ENCODE measurements at regions not wholly inside any gene's neighbourhood (a gene's known extent, or its start where the extent isn't known, plus 50 kb on each side); places are given as distances from the start of the nearest gene placed in this dataset.

DNA sequence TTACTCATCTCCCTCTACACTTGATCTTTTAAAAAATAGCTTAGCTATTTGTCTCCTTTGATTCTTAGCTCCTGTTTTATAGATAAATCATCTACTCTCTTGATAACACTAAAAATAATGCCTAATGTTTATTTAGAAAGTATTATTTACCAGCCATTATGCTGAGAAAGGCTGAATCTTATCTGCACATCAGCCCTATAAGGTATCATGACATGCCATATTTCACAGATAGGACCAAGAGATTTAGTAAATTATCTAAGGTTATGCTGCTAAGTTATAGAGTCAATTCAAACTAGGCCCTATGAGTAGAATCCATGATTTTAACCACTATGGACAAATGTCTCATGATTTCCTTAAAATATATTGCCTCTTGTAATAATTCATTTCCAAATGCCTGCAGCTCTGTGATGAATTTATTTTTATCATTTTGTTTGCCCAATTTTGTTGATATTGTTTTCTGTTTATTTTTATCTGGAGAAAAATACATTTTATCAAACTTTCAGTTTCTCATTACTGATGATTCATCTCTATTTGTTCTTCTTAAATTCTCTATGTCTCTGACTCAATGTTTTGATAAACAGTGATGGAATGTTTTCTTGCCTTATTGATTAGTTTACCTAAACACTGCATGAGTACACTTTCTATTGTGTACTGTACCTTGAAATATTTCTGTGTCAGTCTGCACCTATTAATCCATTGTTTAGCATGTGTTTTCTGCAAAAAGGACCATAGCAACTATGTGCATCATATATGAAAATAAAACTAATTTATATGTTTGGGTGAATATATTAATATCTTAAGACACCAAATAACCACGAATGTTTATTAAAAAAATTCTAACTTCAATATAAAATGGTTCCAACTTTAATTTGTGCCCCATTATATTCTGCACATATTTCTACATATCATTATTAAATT lies 300.8 kb downstream of the CDH9 start:
- no peaks in the 10 kb centered on the region for H3K27me3 Mint-ChIP-seq
- no peaks in the 10 kb centered on the region for H3K4me1 Mint-ChIP-seq
- no peak overlapping the region for H3K27ac Mint-ChIP-seq
- intact Hi-C loops (cut with micrococcal nuclease): no loop called here
- DNase-seq: no peak
- H3K9me3 Mint-ChIP-seq: peaks cover 6% of the 10 kb centered on the region
- H3K36me3 Mint-ChIP-seq (ENCODE audit: low read depth): no peaks in the 10 kb centered on the region
- no peak overlapping the region for H3K4me3 Mint-ChIP-seq

DNA sequence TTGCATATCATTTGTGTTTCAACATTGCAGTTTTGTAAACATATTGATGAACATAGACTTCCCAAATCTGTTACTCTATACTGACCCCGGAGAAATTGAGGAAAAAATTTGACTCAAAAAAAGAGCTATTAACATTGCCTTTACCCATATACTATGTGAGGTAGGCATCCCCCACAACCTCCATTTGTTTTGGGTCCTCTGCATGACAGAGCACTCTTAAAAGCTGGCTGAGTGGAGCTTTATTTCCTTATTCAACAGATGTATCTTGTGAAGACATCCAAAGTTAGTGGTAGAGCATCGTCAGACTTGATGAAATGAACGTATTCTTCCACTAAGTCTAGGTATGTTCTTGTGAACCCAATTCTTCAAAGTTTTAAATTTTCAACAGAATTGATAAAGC lies 310.5 kb downstream of the CDH9 start:
- intact Hi-C loops (cut with micrococcal nuclease): no loop called here
- DNase-seq: no peak
- Mint-ChIP-seq H3K36me3 (ENCODE audit: low read depth) (no peaks in the 10 kb centered on the region), H3K27ac (no peak overlapping the region), H3K9me3 (peaks cover 8% of the 10 kb centered on the region), H3K27me3 (no peaks in the 10 kb centered on the region), H3K4me3 (no peak overlapping the region), H3K4me1 (no peaks in the 10 kb centered on the region)

DNA sequence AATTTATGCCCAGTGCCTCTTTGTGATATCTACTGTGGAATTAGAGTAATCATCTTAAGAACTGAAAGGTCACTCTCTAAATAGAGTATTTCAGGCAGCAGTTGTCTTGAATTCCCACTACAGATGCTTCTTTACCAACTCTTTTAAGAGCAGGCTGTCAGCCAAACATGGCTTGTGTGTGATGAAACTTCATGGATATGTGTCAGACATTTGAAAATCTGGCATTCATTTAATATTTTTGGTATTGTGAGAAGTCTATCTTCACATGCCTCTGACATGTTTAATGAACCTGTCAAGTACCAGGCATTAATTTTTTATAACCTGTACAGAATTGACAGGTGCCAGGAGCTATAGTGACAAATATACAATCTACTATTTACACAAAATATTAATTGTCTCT lies 318.6 kb downstream of the CDH9 start:
- Mint-ChIP-seq H3K9me3 (no peaks in the 10 kb centered on the region), H3K4me1 (no peaks in the 10 kb centered on the region), H3K27ac (no peak overlapping the region), H3K36me3 (ENCODE audit: low read depth) (no peaks in the 10 kb centered on the region), H3K4me3 (no peak overlapping the region), H3K27me3 (no peaks in the 10 kb centered on the region)
- intact Hi-C loops (cut with micrococcal nuclease): no loop called here
- no peak for DNase-seq

DNA sequence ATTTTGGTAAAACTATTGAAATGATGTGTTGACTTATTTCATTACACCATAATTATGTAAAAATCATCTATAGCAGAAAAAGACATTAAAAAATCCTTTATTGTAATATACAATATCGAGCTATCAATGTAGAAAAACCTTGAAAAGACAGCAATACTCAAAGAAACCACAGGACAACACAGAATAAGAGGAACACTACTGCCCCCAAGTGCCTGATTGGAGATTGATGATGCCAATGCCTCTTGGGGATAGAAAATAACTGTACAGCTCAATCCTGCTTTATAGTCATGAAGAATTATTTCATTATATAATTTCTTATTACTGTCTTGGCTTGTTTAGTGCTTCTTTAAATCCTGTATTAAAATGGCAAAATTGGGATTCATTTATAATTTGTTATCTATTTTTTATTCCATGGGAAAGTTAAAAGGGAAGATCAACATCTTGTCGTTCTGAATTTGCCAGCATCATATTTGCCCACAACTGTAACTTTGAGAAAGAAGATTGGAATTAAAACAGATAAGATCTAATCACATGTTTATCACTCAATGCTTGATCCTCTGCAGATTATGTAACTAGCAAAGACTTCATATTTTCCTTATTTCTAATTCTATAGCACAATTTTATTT lies 337.5 kb downstream of the CDH9 start:
- intact Hi-C loops (cut with micrococcal nuclease): no loop called here
- H3K27me3 Mint-ChIP-seq: no peaks in the 10 kb centered on the region
- H3K4me1 Mint-ChIP-seq: no peaks in the 10 kb centered on the region
- no peaks in the 10 kb centered on the region for H3K9me3 Mint-ChIP-seq
- H3K36me3 Mint-ChIP-seq (ENCODE audit: low read depth): no peaks in the 10 kb centered on the region
- no peak for DNase-seq
- no peak overlapping the region for H3K27ac Mint-ChIP-seq
- no peak overlapping the region for H3K4me3 Mint-ChIP-seq

DNA sequence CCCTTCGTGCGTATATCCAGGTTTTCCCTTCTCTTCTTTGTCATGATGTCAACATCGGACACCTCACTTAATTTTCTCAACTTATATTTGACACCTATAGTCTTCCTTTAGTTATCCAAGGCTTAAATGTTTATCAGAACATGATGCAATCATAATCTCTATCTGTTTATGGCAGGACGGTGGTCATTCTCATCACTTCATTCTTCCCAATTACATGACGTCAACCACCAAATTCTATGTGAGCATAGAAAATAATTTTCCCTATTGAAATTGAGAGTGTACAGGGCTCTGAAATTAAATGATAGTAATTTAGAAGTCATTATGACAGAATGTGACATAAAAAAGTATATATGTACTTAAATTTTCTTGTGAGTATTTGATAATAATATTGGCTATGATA lies 345.4 kb downstream of the CDH9 start:
- H3K9me3 Mint-ChIP-seq: peaks cover 8% of the 10 kb centered on the region
- H3K27me3 Mint-ChIP-seq: no peaks in the 10 kb centered on the region
- H3K27ac Mint-ChIP-seq: no peak overlapping the region
- no peak for DNase-seq
- no peak overlapping the region for H3K4me3 Mint-ChIP-seq
- H3K36me3 Mint-ChIP-seq (ENCODE audit: low read depth): no peaks in the 10 kb centered on the region
- no peaks in the 10 kb centered on the region for H3K4me1 Mint-ChIP-seq
- intact Hi-C loops (cut with micrococcal nuclease): no loop called here

DNA sequence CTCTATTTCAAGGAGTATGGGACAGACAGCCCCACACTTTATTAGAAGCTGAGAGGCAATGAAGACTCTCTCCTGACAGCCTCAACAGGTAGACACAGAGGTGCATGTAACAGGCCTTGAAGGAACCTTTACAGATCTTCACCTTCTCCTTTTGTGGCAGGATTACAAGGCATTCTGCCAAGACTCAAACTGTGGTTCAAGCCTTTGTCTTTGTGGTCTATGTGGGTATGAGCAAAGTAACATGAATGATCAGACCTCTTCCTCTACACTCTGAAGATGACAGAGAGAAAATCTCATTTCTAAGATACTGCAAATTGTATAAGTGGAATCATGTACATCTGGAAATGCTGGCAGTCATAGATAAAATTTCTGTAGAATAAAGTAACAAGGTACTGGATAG lies 346.9 kb downstream of the CDH9 start:
- intact Hi-C loops (cut with micrococcal nuclease): no loop called here
- H3K36me3 Mint-ChIP-seq (ENCODE audit: low read depth): no peaks in the 10 kb centered on the region
- no peak overlapping the region for H3K4me3 Mint-ChIP-seq
- no peaks in the 10 kb centered on the region for H3K27me3 Mint-ChIP-seq
- no peaks in the 10 kb centered on the region for H3K4me1 Mint-ChIP-seq
- no peak for DNase-seq
- H3K27ac Mint-ChIP-seq: no peak overlapping the region
- H3K9me3 Mint-ChIP-seq: peaks cover 11% of the 10 kb centered on the region

DNA sequence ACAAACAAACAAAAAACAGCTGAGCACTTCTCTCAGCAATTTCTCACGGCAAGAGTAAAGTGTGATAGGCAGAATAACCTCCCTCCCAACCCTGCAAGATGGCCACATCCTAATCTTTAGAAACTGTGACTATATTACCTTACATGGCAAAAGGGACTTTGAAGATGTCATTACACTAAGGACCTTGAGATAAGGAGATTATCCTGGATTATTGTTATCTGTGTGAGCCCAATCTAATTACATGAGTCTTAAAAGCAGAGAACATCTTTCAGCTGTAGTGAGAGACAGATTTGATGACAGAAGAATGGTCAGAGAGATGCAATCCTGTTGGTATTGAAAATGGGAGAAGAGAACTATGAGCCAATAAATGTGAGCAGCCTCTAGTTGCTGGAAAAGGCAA lies 347.9 kb downstream of the CDH9 start:
- Mint-ChIP-seq H3K4me1 (no peaks in the 10 kb centered on the region), H3K27ac (no peak overlapping the region), H3K9me3 (peaks cover 11% of the 10 kb centered on the region), H3K36me3 (ENCODE audit: low read depth) (no peaks in the 10 kb centered on the region), H3K27me3 (no peaks in the 10 kb centered on the region), H3K4me3 (no peak overlapping the region)
- DNase-seq: no peak
- intact Hi-C loops (cut with micrococcal nuclease): no loop called here

DNA sequence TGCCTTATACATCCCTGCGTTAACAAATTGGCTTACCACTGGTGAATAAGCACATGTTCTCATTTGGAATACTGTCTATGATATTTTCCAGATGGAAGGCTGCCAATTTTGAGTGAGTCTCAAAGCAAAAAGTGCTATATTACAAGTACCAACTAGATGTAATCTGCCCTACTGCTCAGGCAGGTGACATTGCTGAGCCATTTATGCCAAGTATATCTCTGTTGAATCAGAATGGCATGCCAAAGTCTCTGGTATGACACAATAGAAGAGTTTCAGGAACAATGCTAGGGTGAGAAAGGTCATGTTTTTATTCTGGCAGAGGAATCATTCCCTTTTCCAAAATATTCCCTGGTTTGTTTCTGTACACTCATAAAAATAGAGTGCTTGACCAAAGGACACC lies 356.5 kb downstream of the CDH9 start:
- Mint-ChIP-seq H3K4me1 (no peaks in the 10 kb centered on the region), H3K36me3 (ENCODE audit: low read depth) (no peaks in the 10 kb centered on the region), H3K4me3 (no peak overlapping the region), H3K27ac (no peak overlapping the region), H3K9me3 (peaks cover 6% of the 10 kb centered on the region), H3K27me3 (no peaks in the 10 kb centered on the region)
- no peak for DNase-seq
- intact Hi-C loops (cut with micrococcal nuclease): no loop called here

DNA sequence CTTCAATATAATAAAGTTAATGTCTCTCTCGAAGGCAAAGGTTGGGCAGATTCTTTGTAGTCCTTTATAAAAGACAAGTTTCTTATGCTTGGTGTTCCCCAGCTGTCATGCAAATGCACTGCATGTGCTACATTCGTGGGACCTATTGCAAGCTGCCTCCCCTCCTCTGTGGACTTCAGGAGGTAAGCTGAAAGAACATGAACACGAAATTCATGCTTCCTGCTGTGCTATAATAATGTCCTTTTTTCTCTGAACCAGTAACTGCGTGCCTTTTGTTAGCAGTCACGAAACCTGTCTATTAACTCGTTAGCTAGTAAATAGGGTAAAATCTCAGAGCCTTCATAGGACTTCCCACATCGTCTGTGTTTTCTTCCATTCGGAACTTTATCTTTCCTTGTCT lies 363.5 kb downstream of the CDH9 start:
- no peaks in the 10 kb centered on the region for H3K36me3 Mint-ChIP-seq (ENCODE audit: low read depth)
- no peak for DNase-seq
- H3K4me1 Mint-ChIP-seq: no peaks in the 10 kb centered on the region
- H3K4me3 Mint-ChIP-seq: no peak overlapping the region
- peaks cover 3% of the 10 kb centered on the region for H3K9me3 Mint-ChIP-seq
- no peak overlapping the region for H3K27ac Mint-ChIP-seq
- H3K27me3 Mint-ChIP-seq: no peaks in the 10 kb centered on the region
- intact Hi-C loops (cut with micrococcal nuclease): no loop called here

DNA sequence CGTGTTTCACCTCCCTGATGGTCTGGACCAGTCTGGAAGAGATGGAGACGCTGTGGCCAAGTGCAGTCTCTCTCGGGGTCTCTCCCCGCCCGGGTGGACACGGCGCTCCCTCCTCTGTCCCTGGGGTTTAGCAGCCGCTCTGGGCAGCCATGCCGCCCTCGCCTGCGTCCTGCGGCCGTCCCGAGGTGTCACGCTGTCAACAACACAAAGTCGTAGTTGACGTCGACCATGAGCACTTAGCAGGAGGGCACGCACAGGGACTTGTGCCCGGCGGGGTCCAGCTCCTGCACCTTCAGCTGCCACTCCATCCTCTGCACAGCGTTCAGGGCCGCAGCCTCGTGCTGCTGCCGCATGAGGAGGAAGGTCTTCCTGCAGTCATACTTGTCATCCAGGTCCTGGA lies 368.9 kb downstream of the CDH9 start:
- intact Hi-C loops (cut with micrococcal nuclease): no loop called here
- no peak overlapping the region for H3K4me3 Mint-ChIP-seq
- H3K36me3 Mint-ChIP-seq (ENCODE audit: low read depth): no peaks in the 10 kb centered on the region
- H3K27me3 Mint-ChIP-seq: no peaks in the 10 kb centered on the region
- H3K27ac Mint-ChIP-seq: no peak overlapping the region
- H3K9me3 Mint-ChIP-seq: peaks cover 3% of the 10 kb centered on the region
- no peaks in the 10 kb centered on the region for H3K4me1 Mint-ChIP-seq
- DNase-seq: no peak

DNA sequence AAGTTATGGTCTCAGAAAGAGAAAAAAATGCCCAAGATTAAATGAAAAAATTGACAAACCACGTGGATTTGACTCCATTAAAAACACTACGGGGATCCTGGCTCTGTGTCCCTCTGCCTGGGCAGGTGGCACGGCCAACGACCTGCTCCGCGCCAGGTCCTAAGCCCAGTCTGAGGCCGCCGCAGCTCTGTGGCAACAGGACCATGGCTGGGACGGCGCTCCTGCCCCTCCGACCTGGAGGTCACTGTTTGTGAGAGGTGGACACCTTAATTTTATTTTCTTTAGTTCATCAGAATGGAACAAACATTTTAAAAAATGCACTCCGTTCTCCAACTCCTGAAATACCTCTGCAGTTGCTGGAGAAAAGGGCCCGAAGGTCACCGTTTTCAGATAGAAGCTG lies 369.4 kb downstream of the CDH9 start:
- Mint-ChIP-seq H3K36me3 (ENCODE audit: low read depth) (no peaks in the 10 kb centered on the region), H3K9me3 (peaks cover 3% of the 10 kb centered on the region), H3K27me3 (no peaks in the 10 kb centered on the region), H3K4me1 (no peaks in the 10 kb centered on the region), H3K27ac (no peak overlapping the region), H3K4me3 (no peak overlapping the region)
- DNase-seq: no peak
- intact Hi-C loops (cut with micrococcal nuclease): no loop called here

DNA sequence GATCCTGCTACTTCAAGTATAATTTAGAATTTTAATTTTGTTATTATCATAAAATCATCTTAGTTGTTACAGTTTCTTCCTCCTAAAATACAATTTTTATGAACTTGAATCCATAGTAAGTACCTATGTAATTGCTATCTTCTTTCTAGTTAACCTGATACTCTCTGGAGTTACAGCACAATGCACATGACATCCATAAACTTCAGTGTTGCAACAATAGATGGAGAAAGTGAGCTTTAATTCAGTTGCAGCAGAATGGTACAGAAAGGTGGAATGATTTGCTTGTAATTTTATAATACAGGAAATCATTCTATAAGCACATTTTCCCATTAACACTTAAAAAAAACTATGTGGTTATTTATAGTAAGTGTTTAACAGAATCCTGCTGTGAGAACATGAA lies 372.0 kb downstream of the CDH9 start:
- Mint-ChIP-seq H3K36me3 (ENCODE audit: low read depth) (no peaks in the 10 kb centered on the region), H3K27me3 (no peaks in the 10 kb centered on the region), H3K4me3 (no peak overlapping the region), H3K4me1 (no peaks in the 10 kb centered on the region), H3K27ac (no peak overlapping the region), H3K9me3 (peaks cover 3% of the 10 kb centered on the region)
- DNase-seq: no peak
- intact Hi-C loops (cut with micrococcal nuclease): no loop called here

DNA sequence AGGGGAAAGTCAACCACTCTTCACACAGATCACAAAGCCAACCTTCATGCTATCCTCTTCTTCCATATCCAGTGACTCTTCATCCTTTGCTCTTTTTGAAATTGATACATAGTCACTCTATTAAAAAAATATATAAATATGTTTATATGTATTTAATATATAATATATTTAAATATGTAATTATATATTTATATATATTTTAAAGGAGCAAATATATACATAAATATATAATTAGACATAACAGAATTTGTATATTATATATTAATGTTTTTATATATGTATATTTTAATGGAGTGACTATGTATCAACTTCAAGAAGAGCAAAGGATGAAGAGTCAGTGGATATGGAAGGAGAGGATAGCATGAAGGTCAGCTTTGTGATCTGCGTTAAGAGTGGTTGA lies 374.9 kb downstream of the CDH9 start:
- Mint-ChIP-seq H3K27ac (no peak overlapping the region), H3K36me3 (ENCODE audit: low read depth) (no peaks in the 10 kb centered on the region), H3K9me3 (peaks cover 3% of the 10 kb centered on the region), H3K4me1 (no peaks in the 10 kb centered on the region), H3K4me3 (no peak overlapping the region), H3K27me3 (no peaks in the 10 kb centered on the region)
- intact Hi-C loops (cut with micrococcal nuclease): no loop called here
- DNase-seq: no peak

DNA sequence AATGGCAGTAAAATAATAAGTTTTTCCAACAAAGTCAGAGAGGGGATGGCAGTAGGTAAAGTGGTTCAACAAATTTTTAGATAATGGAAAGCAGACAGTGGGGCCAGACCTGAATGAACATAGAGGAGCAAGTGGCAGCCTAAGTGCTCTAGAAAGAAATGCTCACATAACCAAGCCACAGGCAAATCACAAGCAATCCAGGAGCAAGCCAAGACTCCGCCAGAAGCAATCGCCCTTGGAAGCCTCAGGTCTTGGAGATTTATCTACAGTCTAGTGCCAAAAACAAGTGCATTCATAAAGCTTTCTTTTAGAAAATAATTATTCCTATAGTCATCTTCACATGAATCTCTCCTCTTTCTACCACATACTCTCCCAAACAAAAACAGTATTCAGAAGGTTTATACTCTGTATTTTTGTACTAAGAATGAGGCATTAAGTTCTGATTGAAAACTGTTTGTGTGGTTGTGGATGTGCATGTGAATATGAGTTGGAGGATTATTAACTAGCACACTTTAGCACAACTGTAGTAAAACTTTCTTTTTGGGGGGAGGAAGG lies 375.5 kb downstream of the CDH9 start:
- Mint-ChIP-seq H3K4me1 (no peaks in the 10 kb centered on the region), H3K27me3 (no peaks in the 10 kb centered on the region), H3K36me3 (ENCODE audit: low read depth) (no peaks in the 10 kb centered on the region), H3K27ac (no peak overlapping the region), H3K9me3 (peaks cover 4% of the 10 kb centered on the region), H3K4me3 (no peak overlapping the region)
- intact Hi-C loops (cut with micrococcal nuclease): no loop called here
- no peak for DNase-seq
